ENCODE measurements at regions not wholly inside any gene's neighbourhood (a gene's known extent, or its start where the extent isn't known, plus 50 kb on each side); places are given as distances from the start of the nearest gene placed in this dataset.

- TF ChIP-seq CTCF (IDR thresholded peaks at IDR 0.05) (no peak), ZFX (IDR thresholded peaks at IDR 0.05; ENCODE audit: borderline replicate concordance) (no peak)
Measured at GRCh38 chr2:236963631-236964182, 122.0 kb upstream of the COPS8 start.

Data from 22Rv1 (cell line).